Medulla oblongata (tissue), 1 donor: ENCODE measurements at regions not wholly inside any gene's neighbourhood (a gene's known extent, or its start where the extent isn't known, plus 50 kb on each side); places are given as distances from the start of the nearest gene placed in this dataset.

Experiments used
- DNase-seq: peaks from one replicate; pipeline ENCODE4 v3.0.0-alpha.2; 2015; ENCODE audit errors: extremely low spot score

DNA sequence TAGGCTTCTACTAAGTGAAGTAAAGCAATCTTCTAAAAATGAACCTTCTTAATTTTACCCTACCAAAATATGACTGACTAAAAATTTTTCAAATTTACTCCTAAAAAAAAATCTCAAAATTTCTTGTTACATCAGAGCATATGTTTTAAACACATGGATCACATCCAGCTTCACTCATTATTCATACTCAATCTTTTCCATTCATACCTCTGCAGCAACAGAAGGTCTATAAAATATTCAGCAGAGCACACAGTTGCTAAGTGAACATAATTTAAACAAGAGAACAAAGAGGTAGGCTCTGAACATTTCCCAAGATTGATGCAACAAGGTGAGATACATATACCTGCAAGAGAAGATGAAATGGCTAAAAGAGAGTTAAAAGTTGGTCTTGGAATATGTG is 213.9 kb downstream of the SOD2 start:
- no peak for DNase-seq

DNA sequence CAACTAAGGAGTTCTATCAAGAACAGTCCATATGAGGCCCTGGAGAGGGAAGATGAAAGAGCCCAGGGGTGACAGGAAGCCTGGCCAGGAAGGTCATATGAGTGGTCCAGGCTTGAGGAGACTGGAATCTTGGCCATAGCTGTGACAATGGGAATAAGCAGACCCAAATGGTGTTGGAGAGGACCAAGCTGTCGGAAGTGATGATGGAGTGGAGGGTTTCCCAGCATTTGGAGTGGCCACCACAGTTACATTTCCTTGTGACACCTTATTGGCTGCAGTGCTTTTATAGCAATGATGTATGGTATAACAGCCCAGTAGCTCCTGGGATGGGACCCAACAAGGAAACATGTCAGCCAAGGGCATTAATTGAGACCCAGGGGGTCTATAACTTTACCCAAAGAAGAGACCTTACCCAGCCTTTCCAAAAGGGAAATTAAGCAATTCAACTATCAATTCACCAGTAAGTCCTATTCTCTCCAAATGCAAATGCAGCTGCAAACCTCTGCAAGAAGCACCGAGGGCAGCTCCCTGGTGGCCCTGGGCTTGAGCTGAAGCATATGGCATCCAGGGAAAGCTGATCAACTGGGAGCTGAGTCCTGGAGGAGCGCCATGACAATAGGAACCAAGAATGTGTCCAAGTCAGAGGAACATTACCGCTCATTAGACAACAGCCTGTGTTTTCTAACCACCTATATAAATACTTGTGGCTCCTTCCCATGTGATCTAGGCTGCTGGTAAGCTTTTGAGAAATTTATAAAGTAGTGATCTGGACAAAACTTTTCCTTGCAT is 219.4 kb downstream of the SOD2 start:
- no peak for DNase-seq

DNA sequence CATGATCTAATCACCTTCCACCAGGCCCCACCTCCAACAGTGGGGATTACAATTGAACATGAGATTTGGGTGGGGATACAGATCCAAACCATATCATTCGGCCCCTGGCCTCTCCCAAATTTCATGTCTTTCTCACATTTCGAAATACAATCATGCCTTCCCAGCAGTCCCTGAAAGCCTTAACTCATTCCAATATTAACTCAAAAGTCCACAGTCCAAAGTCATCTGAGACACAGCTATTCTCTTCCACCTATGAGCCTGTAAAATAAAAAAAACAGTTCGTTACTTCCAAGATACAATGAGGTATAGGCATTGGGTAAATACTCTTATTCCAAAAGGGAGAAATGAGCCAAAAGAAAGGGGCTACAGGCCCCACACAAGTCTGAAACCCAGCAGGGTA is 222.6 kb downstream of the SOD2 start:
- no peak for DNase-seq

DNA sequence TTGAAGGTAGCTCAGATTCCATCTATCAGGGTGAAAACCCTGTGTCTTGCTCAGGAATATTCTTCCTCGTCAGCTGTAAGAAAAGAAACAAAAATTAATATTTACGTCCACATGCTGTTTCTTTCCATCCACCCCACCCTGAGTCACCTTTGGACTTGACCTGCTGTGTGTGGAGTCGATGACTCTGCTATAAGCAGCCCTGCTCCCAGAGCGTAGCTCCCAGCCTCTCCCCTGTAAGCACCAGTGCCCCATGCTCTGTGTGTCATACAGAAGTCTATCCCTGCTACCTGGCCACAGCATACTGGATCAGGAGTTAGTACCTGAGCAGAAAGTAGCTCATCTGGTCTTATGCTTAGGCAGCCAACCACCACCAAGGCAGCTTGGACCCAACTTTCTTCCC is 223.6 kb downstream of the SOD2 start:
- DNase-seq, result no peak

DNA sequence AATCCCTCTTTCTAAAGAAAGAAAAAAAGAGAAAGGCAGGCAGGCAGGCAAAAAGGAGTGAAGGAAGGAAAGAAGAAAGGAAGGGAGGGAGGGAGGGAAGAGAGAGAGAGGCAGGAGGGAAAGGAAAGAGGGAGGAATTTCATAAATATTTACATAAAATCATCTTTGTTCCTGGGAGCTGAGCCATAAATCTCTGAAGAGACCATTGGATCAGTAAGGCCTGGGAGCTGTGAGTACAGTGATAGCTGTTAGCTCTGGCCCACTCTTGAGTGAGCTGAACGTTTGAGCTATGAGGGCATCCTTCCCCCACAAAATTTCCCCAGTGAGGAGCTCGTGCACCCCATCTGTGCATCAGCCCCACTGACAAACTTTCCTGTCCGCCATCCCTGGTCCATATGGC is 224.0 kb downstream of the SOD2 start:
- no peak for DNase-seq

DNA sequence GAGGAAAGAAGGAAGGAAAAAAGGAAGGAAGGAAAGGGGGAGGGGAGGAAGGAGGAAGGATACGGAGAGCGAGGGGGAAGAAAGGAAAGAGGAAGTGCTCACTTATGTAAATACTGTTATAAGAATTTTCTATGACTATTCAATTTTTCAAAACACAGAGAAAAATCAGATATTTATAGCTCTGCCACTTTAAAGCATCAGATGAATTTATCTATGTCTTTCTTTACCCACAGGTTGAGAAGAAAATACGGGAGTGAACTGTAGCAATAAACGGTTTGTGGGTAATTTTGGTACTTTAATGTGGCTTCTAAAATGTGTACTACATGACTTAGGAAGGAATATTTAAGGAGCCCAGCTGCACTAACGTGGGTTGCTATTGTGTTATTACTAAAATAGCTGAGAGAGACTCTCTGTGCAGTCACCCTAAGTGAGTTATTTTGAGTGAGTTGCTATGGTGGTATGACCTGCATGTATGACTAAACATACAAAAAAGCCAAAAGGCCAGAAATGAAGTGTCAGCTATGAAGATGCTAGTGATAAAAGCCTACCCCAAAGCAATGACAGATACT is 225.5 kb downstream of the SOD2 start:
- DNase-seq, result no peak

DNA sequence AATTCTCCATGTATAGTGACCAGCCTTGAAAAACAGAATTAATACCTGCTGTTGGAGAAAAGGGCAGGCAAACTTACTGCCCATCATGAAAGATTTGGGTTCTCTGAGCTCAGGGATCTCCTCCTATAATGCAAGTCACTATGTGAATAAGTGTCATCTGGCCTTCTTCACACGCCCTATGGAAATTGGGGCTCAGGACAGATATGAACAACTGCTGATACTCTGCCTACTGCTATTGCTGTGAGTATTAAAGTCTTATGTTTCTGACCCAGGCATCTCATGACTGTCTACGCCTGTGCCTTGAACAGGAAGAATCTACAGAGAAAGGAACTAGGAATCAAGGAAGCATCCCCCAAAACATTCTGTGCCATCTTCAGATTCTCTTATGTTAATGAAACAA is 226.1 kb downstream of the SOD2 start:
- no peak for DNase-seq

DNA sequence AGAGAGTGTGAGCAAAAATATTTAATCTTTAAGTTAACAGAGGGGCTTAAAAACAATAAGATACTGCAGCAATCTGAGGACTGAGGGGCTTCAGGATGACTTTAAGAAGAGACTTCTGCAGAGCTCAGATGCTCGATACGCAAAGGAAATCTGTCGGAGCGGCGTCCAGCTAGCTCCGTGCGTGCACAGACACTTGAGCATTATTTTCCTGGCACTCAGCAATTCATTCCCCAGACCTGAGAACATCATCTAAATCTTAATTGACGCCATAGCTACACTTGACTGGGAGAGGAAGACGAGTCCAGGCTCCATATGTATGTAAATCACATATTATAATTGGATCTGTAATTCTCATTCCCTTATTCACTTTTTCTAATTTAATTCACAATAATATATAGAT is 228.2 kb downstream of the SOD2 start:
- no peak for DNase-seq

DNA sequence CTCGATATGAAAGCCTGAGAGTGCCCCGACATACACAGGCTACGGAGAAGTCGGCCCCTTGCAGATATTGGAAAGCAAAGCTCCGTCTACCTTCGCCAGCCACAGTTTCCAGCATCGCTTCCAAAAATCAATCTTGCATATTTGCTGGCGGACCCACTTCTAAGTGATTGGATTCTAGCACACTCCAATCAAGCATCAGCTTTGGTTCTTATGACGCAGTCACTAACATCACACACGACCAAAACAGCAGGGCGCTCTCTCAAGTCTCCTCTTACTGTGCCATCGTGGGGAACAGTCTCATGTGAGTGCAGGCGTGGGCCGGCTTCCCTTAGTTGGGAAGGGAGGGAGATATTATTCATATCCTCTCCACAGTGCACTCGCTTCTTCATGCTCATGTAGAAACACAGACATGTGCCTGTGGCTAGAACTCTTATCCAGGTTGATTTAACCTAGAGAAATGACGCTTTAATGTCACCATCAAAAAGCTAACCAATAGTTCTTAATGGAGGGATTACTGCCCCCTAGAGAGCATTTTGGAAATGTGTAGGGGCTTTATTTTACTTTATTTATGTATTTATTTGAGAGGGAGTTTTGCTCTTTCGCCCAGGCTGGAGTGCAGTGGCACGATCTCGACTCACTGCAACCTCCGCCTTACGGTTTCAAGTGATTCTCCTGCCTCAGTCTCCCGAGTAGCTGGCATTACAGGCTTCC is 229.8 kb downstream of the SOD2 start:
- DNase-seq, result peak; percentile 16

DNA sequence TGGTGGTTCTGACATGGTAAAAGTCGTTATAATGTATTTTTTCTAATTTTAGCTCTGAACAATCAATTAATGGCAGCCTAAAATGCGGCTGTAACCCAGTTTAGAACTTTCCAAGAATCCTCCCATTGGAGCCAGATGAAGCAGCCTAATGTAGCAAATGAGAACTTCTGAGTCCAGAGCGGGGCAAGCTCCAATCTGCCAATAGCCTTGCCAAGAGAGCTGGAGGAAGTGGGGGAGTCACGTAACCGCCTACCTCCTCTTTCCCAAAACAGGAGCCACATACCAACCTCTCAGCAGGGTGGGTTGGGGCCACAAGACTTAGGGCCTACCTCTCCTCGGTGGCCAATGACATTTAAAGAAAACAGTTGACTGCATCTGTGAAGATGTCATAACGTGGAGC is 230.6 kb downstream of the SOD2 start:
- DNase-seq, result no peak

DNA sequence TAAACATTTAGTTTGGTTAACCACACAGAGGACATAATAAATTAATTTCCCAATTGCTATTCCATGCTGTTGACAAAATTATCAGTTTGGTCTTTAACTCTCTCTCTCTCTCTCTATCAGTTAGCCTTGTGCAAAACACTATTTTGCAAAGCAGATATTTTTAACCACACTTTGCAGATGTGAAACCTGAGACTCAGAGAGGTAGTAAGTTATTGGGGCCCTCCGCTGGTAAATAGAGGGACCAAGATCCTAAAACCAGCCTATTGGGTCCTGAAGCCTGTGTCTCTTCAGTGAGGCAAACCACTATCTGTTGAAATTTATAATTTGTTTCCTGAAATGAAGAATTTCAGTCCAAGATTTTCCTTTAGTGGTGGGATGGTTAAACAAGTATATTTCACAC is 231.0 kb downstream of the SOD2 start:
- DNase-seq, result no peak

DNA sequence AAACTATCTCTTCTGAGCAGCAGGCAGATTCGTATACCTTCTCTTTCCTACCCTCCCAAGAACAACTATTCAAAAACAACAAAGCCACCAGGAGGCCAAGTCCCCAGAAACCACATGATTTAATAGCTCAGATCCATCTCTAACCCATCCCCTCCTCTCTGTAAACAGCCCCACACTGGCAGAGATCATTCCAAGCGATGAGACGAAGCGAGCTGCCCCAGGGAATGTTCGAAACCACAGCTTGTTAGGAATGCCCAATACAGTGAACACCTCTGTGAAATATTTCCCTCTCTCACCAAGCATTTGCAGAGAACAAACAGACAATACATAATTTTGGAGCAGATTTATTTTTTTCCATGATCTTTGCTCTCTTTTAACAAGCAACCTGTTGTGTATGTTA is 231.8 kb downstream of the SOD2 start:
- no peak for DNase-seq

DNA sequence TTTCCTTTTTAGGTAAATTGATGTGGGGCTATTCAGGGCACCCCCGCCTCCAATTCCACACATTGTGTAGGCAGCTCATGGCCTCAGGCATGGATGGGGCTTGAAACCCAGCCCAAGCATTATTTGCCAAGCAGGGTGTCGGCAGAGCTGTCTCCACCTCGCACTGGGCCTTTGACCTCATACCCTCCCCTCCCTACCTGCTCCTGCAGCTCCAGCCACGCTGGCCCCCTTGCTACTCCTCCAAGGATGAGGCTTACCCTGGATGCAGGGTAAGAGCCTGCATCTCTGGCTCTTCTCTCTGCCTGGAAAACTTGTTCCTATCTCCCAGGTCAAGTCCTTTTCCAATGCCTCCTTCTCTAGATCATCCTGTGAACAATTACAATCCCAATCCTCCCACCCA is 232.6 kb downstream of the SOD2 start:
- no peak for DNase-seq

DNA sequence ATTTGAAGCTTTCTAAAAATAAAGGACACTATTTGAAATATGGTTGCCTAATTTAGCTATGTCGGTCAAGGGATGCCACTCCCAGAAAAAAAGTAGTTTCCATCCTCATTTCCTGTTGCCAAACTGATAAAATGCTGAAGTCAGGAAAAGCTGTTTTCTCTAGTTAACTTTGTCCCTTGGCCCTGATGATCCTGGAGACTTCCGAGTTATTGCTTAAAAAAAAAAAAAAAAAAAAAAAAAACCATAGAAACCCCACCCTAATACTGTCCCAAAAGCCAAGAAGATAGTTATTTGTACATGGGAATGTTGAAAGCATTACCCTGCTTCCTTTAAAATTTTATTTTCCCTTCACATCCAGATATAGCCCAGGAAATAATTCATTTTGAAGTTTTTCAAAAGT is 236.7 kb downstream of the SOD2 start:
- DNase-seq, result no peak

DNA sequence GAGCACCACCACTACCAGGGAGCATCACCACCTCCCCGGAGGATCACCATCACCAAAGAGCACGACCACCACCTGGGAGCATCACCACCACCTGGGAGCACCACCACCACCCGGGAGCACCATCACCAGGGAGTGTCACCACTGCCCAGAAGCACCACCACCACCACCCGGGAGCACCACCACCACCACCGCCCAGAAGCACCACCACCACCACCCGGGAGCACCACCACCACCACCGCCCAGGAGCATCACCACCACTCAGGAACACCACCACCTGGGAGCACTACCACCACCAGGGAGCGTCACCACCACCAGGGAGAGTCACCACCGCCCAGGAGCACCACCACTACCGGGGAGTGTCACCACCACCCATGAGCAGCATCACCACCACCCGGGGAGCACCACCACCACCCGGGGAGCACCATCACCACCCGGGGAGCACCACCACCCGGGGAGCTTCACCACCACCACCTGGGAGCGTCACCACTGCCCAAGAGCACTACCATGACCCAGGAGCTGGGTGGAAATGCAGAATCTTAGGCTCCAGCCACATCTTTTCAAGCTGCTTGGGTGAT is 237.3 kb downstream of the SOD2 start:
- no peak for DNase-seq

DNA sequence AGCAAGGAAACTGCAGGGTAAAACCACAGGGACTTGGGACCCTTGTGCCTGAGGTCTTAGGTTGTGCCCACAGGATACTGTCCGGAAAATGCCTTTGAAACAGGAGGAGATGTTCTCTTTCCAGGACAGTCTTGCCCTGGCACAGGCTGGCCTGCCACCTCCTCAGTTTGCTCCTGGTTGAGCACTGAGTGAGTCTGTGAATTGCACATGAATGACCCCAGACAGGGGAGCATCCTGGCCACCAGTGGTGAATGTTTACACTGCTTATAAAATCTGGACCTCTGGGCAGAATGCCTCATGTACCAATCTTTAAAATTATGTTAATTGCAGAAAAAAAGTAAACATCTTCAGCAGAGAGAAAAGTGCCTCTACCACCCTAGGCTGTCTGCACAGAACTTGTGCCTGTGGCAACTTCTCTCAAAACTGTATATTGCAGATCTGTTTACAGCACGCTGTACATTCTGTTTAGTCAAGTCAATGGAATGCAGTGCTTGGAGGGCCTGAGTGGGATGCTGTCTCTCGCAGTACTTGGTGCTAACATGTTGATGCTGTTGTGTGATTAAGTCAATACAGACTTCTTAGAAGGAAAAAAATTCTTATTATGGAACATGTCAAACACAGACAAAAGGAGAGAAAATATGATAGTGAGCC is 242.1 kb downstream of the SOD2 start:
- no peak for DNase-seq

DNA sequence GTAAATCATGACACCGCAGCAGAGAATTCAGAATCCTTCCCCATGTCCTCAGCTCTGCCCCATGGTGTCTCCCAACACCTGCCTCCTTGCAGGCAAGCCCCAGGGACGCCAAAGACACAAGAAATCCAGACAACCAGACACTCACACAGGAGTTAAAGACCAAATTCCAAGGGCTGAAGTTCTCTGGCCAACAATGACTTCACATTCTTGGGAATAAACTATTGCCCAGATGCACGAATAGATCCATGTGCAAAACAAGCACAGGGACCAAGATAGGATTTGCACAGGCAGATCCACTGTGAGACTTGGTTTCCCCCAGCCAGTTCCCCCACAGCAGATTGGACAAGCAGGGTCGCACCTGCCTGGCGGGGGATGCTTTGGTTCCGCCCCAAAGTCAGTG is 246.7 kb downstream of the SOD2 start:
- DNase-seq, result no peak

DNA sequence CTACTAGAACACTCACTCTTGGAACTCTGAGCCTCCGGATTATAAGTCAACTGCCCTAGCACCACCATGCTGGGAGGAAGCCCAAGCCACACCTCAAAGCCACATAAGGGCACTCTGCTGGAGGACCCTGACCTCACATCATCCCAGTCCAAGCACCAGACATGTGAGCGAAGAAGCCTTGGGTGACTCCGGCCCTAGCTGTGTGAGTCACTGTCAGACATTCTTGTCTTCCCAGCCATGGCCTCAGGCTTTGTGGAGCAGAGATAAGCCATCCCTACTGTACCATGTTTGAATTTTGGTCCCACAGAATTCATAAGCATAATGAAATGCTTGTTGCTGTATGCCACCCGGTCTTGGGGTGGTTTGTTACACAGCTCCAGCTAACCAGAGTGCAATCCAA is 247.7 kb downstream of the SOD2 start:
- DNase-seq, result no peak

DNA sequence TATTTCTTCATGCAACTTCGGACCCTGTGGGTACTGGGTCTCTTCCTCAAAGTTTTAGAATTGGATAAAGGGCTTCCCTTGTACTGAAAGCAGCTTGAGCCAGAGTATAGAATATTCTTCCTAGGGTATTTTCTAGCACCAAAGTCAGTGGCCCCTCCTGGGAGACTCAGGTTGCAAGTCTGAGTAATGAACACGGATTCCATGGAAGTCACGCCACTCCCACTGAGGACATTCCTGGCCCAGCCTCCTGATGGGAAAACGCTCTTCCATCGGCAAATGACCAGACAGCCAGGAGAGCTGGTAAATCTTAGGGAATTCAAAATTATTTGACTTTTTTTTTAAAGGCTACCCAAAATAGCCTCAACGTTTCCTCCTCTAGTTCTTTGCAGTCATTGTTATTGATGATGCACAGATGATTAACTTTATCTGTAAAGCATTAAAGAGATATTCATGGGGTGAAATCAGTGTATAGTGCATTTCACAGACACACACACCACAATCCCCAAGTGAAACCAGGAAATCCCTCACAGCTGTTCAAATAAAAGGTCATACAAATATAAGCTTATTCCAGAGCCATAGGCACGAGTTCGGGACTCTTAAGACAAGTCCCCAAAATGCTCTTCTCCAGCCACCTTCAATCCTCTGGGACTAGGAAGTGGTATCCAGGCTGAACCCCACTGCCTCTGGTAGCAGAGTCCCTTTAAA is 248.8 kb downstream of the SOD2 start:
- DNase-seq, result no peak

DNA sequence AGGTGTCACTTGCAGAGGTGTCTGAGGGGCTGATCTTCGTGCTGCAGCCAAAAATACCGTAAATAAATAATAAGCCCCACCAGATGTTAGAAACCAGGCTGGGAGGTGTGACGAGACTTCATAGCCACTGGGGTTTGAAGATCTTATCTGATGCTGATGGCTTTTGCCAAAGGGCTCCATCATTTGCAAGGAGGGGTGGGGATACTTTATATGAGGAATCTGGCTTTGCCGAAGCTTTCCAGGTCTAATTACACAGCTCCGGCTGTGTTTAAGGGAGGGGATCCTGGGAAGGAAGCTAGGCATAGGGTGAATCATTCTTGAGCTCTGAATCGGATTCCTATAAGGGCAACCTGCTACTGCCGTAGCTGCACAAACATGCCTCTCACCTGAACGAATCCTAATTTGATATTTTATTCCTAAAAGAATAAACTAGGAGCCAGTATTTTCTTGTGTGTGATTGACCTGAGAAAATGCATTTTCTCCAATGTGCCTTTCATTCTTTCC is 249.6 kb downstream of the SOD2 start:
- no peak for DNase-seq

DNA sequence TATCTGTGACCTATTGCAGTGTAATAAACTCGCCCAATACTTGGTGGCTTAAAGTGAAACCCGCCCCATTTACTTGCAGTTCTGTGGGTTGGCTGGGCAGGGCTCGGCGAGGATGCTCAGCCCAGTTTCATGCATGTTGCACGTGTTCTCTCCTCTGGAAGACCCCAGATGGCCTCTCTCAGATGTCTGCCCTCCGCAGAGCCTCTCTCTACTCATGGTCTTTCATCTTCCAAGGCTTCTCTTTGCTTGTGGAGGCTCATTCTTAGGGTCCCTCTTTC is 251.4 kb downstream of the SOD2 start:
- DNase-seq, result no peak
